Effector memory CD8-positive, alpha-beta T cell (primary cell): ENCODE measurements at regions not wholly inside any gene's neighbourhood (a gene's known extent, or its start where the extent isn't known, plus 50 kb on each side); places are given as distances from the start of the nearest gene placed in this dataset.
"Not testable (repeated sequence)": the region's sequence is repeated elsewhere in the genome, so short reads cannot be mapped to it uniquely, and the experiment has no call there.

ENCODE experiments used
- ATAC-seq: fragments of 150-1000 bp; cut with Tn5 transposase; replicated peaks from 2 replicates; pipeline ENCODE4 v1.10.0; 2021; ENCODE audit warnings: mild to moderate bottlenecking, moderate library complexity
- DNase-seq, 3 experiments: peaks; one replicate each; pipeline ENCODE4 v3.0.0; 2021
- H3K27ac Mint-ChIP-seq, 2 donors: one replicate each; pipeline ENCODE4 v1.8.0; 2022; ENCODE audit warnings: mild to moderate bottlenecking in 2 of 2, mixed read lengths in 2 of 2, moderate library complexity in 2 of 2
- H3K27me3 Mint-ChIP-seq, 2 donors: one replicate each; pipeline ENCODE4 v1.8.0; 2022; ENCODE audit warnings: mixed read lengths in 2 of 2
- H3K36me3 Mint-ChIP-seq: one replicate; pipeline ENCODE4 v1.8.0; 2022; ENCODE audit warnings: mild to moderate bottlenecking, moderate library complexity, mixed read lengths; ENCODE audit not compliant: insufficient read depth
- H3K4me1 Mint-ChIP-seq, 2 donors: one replicate each; pipeline ENCODE4 v1.8.0; 2022; ENCODE audit warnings: low read depth in 2 of 2, mixed read lengths in 2 of 2
- H3K4me3 Mint-ChIP-seq, 2 donors: one replicate each; pipeline ENCODE4 v1.8.0; 2022; ENCODE audit warnings: mild to moderate bottlenecking in 2 of 2, mixed read lengths in 2 of 2, moderate library complexity in 2 of 2
- H3K9me3 Mint-ChIP-seq, 2 donors: one replicate each; pipeline ENCODE4 v1.8.0; 2022; ENCODE audit warnings: mixed read lengths in 2 of 2

DNA sequence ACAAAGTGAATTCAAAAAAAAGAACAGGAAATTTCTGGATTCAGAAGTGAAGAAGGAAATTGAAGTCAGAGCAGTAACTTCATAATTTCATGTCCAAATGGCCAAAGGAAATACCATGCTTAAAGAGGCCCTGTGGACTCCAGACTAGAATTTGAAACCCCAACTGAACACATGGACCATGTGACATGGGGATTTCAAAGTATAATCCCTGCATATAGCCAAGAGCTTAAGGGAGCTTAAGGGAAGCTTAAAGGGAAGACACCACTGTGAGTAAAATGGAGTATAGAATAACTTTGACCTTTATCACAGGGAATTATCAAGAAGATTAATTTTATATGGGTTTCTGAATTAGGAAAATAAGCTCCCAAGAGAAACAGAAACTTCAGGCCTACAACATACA, 241.8 kb upstream of the POGK start:
- DNase-seq = no peak
- H3K36me3 Mint-ChIP-seq = no peaks in the 10 kb centered on the region
- peaks cover 12 to 18% of the 10 kb centered on the region in 2 donors for H3K27me3 Mint-ChIP-seq
- H3K4me3 Mint-ChIP-seq = no peak overlapping the region
- H3K27ac Mint-ChIP-seq = no peak overlapping the region
- no peak for ATAC-seq
- H3K9me3 Mint-ChIP-seq = no peaks in the 10 kb centered on the region
- no peaks in the 10 kb centered on the region for H3K4me1 Mint-ChIP-seq

DNA sequence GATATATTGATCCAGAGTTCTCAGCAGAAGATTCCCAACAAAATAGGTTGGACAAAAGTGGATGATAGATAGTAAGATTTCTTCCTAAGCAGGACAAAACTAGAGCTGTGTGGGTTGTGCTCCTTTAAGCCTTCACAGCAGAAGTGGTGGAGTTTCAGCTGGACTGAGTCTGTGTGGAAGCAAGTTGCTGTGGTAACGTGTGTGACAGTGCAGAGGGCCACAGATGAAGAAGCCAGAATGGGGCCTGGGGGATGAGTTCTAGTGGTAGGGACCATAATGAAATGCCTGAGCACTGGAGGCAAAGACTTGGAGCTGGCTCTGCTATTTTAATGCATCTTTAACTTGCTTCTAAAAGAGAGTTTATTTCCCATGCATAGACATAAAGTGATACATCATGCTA, 238.7 kb upstream of the POGK start:
- Mint-ChIP-seq H3K36me3 (no peaks in the 10 kb centered on the region), H3K4me1 (no peaks in the 10 kb centered on the region), H3K4me3 (no peak overlapping the region), H3K27me3 (peaks cover 0 to 24% of the 10 kb centered on the region in 2 donors), H3K27ac (no peak overlapping the region), H3K9me3 (no peaks in the 10 kb centered on the region)
- ATAC-seq (no peak), DNase-seq (no peak)

GRCh38 chr1:166601650-166602278, 237.5 kb upstream of the POGK start:
- H3K36me3 Mint-ChIP-seq = no peaks in the 10 kb centered on the region
- ATAC-seq (no peak), DNase-seq (no peak)
- no peak overlapping the region for H3K27ac Mint-ChIP-seq
- H3K9me3 Mint-ChIP-seq = no peaks in the 10 kb centered on the region
- no peaks in the 10 kb centered on the region for H3K4me1 Mint-ChIP-seq
- H3K4me3 Mint-ChIP-seq = no peak overlapping the region
- peaks cover 0 to 24% of the 10 kb centered on the region in 2 donors for H3K27me3 Mint-ChIP-seq

DNA sequence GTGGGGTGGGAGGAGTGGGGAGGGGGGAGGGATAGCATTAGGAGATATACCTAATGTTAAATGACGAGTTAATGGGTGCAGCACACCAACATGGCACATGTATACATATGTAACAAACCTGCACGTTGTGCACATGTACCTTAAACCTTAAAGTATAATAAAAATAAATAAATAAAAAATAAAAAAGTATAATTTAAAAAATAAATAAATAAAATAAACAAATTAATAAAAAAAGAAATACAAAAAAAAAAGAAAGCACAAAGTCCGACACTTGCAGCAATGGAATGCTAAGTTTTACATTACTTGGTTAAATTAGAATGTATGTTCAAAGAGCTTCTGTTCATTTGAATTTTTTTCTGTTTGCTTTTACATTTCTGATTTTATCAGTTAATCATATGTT, 236.5 kb upstream of the POGK start:
- not testable (repeated sequence) for DNase-seq, H3K4me1 Mint-ChIP-seq, H3K27ac Mint-ChIP-seq, H3K36me3 Mint-ChIP-seq, ATAC-seq, H3K4me3 Mint-ChIP-seq, H3K9me3 Mint-ChIP-seq
- H3K27me3 Mint-ChIP-seq = peaks cover 0 to 23% of the 10 kb centered on the region in 2 donors

GRCh38 chr1:166603296-166603695, 236.0 kb upstream of the POGK start:
- peaks cover 0 to 19% of the 10 kb centered on the region in 2 donors for H3K27me3 Mint-ChIP-seq
- no peak for DNase-seq
- no peaks in the 10 kb centered on the region for H3K4me1 Mint-ChIP-seq
- no peak overlapping the region for H3K4me3 Mint-ChIP-seq
- H3K36me3 Mint-ChIP-seq = no peaks in the 10 kb centered on the region
- no peaks in the 10 kb centered on the region for H3K9me3 Mint-ChIP-seq
- ATAC-seq = no peak
- no peak overlapping the region for H3K27ac Mint-ChIP-seq

DNA sequence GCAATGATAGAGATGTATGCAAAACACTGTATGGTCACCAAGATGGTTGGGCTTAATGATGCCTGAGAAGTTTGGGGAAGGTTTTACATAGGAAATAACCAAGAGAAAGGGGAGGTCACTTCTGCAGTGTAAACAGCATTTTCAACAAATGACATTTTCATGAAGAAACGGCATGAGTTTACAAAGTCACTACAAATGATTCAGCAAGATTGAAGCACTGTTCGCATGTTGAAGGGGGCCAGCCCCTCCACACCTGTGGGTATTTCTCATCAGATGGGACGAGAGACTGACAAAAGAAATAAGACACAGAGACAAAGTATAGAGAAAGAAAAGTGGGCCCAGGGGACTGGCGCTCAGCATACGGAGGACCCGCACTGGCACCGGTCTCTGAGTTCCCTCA, 234.1 kb upstream of the POGK start:
- Mint-ChIP-seq H3K9me3 (no peaks in the 10 kb centered on the region), H3K4me1 (no peaks in the 10 kb centered on the region), H3K4me3 (no peak overlapping the region), H3K36me3 (no peaks in the 10 kb centered on the region), H3K27ac (no peak overlapping the region), H3K27me3 (peaks cover 0 to 10% of the 10 kb centered on the region in 2 donors)
- DNase-seq (no peak), ATAC-seq (no peak)

DNA sequence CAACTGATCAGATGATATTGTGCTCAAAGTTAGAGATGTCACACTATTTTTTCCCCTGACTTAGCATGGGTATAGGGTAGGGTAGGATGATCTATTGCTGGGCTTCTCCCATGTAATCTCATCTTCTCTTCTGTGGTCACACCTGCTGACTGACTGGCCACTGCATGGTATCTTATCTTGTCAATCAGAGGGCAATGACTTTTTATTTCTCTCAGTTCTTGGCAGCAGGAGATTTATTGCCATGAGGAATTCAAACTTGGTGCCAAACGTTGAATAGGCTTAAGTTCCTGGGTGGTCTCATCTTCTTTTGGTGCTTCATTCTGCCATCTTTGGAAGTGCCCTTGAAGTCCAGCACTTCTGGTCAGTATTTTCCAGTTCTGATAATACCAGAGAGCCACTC, 226.4 kb upstream of the POGK start:
- H3K27ac Mint-ChIP-seq = no peak overlapping the region
- no peaks in the 10 kb centered on the region for H3K4me1 Mint-ChIP-seq
- DNase-seq (no peak), ATAC-seq (no peak)
- H3K36me3 Mint-ChIP-seq = no peaks in the 10 kb centered on the region
- H3K9me3 Mint-ChIP-seq = no peaks in the 10 kb centered on the region
- H3K4me3 Mint-ChIP-seq = no peak overlapping the region
- peaks cover 0 to 2% of the 10 kb centered on the region in 2 donors for H3K27me3 Mint-ChIP-seq

DNA sequence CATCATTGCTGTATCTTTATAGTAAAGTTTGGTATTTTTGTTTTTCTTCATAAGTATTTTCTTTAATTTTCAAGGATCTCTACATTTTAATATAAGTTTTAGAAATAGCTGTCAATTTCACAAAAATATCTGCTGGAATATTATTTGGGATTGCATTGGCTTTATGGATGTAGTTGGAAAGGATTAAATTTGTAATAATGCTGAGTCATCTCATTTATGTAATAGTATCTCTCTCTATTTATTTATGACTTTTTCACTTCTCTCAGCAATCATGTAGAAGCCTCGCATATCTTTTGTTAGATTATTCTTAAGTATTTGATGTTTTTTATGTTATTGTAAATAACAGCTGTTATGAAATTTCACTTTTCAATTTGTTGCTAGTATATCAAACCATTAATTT, 223.1 kb upstream of the POGK start:
- H3K4me1 Mint-ChIP-seq = no peaks in the 10 kb centered on the region
- DNase-seq = no peak
- peaks cover 5 to 26% of the 10 kb centered on the region in 2 donors for H3K27me3 Mint-ChIP-seq
- H3K9me3 Mint-ChIP-seq = no peaks in the 10 kb centered on the region
- no peak overlapping the region for H3K27ac Mint-ChIP-seq
- no peaks in the 10 kb centered on the region for H3K36me3 Mint-ChIP-seq
- no peak for ATAC-seq
- no peak overlapping the region for H3K4me3 Mint-ChIP-seq

- no peak for ATAC-seq
- Mint-ChIP-seq H3K27me3 (peaks cover under 1 to 5% of the 10 kb centered on the region in 2 donors), H3K27ac (no peak overlapping the region), H3K36me3 (no peaks in the 10 kb centered on the region), H3K9me3 (no peaks in the 10 kb centered on the region), H3K4me1 (no peaks in the 10 kb centered on the region), H3K4me3 (no peak overlapping the region)
- no peak for DNase-seq
Measured at GRCh38 chr1:166626711-166627110, 212.6 kb upstream of the POGK start.

- DNase-seq (no peak), ATAC-seq (no peak)
- Mint-ChIP-seq H3K4me1 (no peaks in the 10 kb centered on the region), H3K9me3 (no peaks in the 10 kb centered on the region), H3K4me3 (no peak overlapping the region), H3K36me3 (no peaks in the 10 kb centered on the region), H3K27me3 (peaks cover 0 to 5% of the 10 kb centered on the region in 2 donors), H3K27ac (no peak overlapping the region)
Measured at GRCh38 chr1:166627558-166627957, 211.7 kb upstream of the POGK start.

DNA sequence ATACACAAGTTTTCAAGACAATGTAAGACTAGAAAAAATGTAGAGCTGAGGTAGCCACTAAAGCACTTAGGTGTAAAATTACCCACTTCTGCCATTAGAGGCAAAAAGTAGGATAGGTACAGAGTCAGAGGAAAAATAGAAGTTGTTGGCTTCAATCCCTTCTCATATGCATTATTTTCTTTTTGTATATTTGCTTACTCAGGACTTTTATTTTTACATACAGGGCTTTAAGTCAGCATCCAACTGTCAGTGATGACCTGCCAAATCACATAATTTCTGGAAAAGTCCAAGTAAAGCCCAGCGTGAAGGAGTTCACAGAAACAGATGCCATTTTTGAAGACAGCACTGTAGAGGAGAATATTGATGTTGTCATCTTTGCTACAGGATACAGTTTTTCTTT, 211.0 kb upstream of the POGK start:
- H3K27me3 Mint-ChIP-seq = peaks cover 5 to 6% of the 10 kb centered on the region in 2 donors
- H3K36me3 Mint-ChIP-seq = no peaks in the 10 kb centered on the region
- DNase-seq = no peak
- no peaks in the 10 kb centered on the region for H3K9me3 Mint-ChIP-seq
- no peak overlapping the region for H3K27ac Mint-ChIP-seq
- H3K4me3 Mint-ChIP-seq = no peak overlapping the region
- no peaks in the 10 kb centered on the region for H3K4me1 Mint-ChIP-seq
- ATAC-seq = no peak

DNA sequence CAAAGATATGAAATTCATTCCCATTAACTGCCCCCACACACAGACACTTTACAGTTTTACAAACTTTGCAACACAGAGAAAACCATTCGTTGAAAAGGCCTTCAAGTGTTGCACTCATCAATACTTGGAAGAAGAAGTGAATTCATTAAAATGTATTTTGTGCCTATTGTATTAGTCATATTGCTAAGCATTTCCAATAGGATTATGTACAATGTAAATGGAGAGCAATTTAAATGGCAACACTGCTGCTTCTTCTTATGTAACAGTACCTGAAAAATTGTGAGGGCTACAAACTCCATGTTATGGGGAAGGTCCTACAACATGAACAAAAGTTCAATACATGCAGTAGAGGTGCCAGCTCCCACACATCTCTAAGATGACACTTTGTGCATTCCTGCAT, 209.3 kb upstream of the POGK start:
- no peaks in the 10 kb centered on the region for H3K36me3 Mint-ChIP-seq
- no peak for DNase-seq
- H3K27ac Mint-ChIP-seq = no peak overlapping the region
- peaks cover 3 to 13% of the 10 kb centered on the region in 2 donors for H3K27me3 Mint-ChIP-seq
- no peak for ATAC-seq
- H3K4me3 Mint-ChIP-seq = no peak overlapping the region
- H3K4me1 Mint-ChIP-seq = no peaks in the 10 kb centered on the region
- H3K9me3 Mint-ChIP-seq = no peaks in the 10 kb centered on the region

DNA sequence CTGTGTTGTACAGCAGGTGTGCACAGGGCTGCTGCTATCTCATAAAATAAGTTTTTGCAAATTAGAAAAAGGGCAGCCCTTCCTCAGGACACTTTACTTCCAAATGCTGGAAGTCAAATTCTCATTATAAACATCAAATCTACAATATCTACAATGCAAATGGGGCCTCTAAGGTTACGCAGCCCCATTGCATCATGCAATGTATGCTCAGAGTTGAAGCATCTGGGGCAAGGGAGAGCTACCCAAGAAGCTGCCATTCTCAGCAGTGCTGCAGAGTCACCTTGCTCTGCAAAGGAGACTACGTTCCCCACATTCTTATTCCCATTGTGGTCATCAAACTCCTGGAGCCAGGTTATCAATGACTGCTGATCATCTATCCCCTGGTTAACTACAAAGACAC, 208.9 kb upstream of the POGK start:
- H3K27ac Mint-ChIP-seq = no peak overlapping the region
- H3K9me3 Mint-ChIP-seq = no peaks in the 10 kb centered on the region
- no peak for DNase-seq
- no peaks in the 10 kb centered on the region for H3K4me1 Mint-ChIP-seq
- H3K27me3 Mint-ChIP-seq = peaks cover 7 to 13% of the 10 kb centered on the region in 2 donors
- no peak overlapping the region for H3K4me3 Mint-ChIP-seq
- no peaks in the 10 kb centered on the region for H3K36me3 Mint-ChIP-seq
- no peak for ATAC-seq

DNA sequence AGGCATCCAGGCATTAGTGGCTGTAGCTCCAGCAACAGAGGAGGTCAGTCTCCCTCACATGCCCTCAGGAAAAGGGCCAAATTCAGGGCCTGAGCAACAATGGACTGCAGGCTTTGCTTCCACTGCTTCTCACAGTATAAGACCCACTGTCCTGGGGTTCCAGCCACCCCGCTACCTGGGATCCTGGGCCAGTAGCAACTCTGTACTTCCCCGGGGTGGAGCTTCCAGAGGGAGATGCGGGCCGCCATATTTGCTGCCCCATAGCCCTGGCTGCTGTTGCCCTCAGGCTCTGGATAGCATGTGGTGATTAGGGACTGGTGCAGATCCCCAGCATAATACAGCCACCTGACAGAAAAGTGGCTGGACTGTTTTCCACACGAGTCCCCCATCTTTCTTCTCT, 201.1 kb upstream of the POGK start:
- no peak for ATAC-seq
- H3K27me3 Mint-ChIP-seq = peaks cover 37 to 42% of the 10 kb centered on the region in 2 donors
- DNase-seq = no peak
- H3K36me3 Mint-ChIP-seq = no peaks in the 10 kb centered on the region
- H3K9me3 Mint-ChIP-seq = peaks cover 0 to 1% of the 10 kb centered on the region in 2 donors
- H3K4me3 Mint-ChIP-seq = no peak overlapping the region
- no peaks in the 10 kb centered on the region for H3K4me1 Mint-ChIP-seq
- H3K27ac Mint-ChIP-seq = no peak overlapping the region

DNA sequence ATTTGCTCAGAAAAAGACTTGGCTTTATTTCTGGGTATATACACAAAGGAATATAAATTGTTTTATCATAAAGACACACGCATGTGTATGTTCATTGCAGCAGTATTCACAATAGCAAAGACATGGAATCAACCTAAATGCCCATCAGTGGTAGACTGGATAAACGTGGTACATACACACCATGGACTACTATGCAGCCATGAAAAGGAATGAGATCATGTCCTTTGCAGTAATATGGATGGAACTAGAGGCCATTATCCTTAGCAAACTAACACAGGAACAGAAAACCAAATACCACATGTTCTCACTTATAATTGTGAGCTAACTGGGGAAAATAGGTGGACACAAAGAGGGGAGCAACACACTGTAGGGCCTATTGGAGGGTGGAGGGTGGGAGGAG, 182.0 kb upstream of the POGK start:
- H3K4me1 Mint-ChIP-seq, DNase-seq, H3K27ac Mint-ChIP-seq, H3K36me3 Mint-ChIP-seq, H3K9me3 Mint-ChIP-seq, H3K4me3 Mint-ChIP-seq, ATAC-seq: not testable (repeated sequence)
- peaks cover 5 to 13% of the 10 kb centered on the region in 2 donors for H3K27me3 Mint-ChIP-seq
